Endodermal cell (in vitro differentiated cells): ENCODE measurements at regions not wholly inside any gene's neighbourhood (a gene's known extent, or its start where the extent isn't known, plus 50 kb on each side); places are given as distances from the start of the nearest gene placed in this dataset.
A peak's percentile ranks its signal among the peaks of the same experiment; 100 is the strongest.

Source experiments
- DNase-seq: peaks from one replicate; pipeline ENCODE4 v3.0.0-alpha.2; 2017
- H3K27ac ChIP-seq: 2 replicates; pipeline ENCODE4 v1.5.1; 2013; ENCODE audit warnings: mild to moderate bottlenecking, low read depth, low read length, moderate library complexity
- H3K27me3 ChIP-seq: 2 replicates; pipeline ENCODE4 v1.6.1; 2013; ENCODE audit warnings: mild to moderate bottlenecking, low read length, moderate library complexity; ENCODE audit not compliant: insufficient read depth, control insufficient read depth, poor library complexity, severe bottlenecking
- H3K36me3 ChIP-seq: 2 replicates; pipeline ENCODE4 v1.7.0; 2013; ENCODE audit warnings: mild to moderate bottlenecking, low read length, moderate library complexity; ENCODE audit not compliant: control insufficient read depth, insufficient read depth
- H3K4me1 ChIP-seq: one replicate; pipeline ENCODE4 v1.7.0; 2013; ENCODE audit warnings: low read length; ENCODE audit not compliant: control insufficient read depth, insufficient read depth
- H3K4me3 ChIP-seq: 2 replicates; pipeline ENCODE4 v1.5.1; 2013; ENCODE audit warnings: mild to moderate bottlenecking, low read length, moderate library complexity
- H3K9ac ChIP-seq: 2 replicates; pipeline ENCODE4 v1.6.1; 2013; ENCODE audit warnings: mild to moderate bottlenecking, low read length, moderate library complexity; ENCODE audit not compliant: poor library complexity, severe bottlenecking; ENCODE audit errors: extremely low read depth
- H3K9me3 ChIP-seq: 2 replicates; pipeline ENCODE4 v1.6.1; 2013; ENCODE audit warnings: mild to moderate bottlenecking, low read length, moderate library complexity; ENCODE audit not compliant: control insufficient read depth
- H3K27ac Mint-ChIP-seq: 2 replicates; pipeline ENCODE4 v1.8.0; 2020; ENCODE audit warnings: mixed read lengths
- H3K27me3 Mint-ChIP-seq: 2 replicates; pipeline ENCODE4 v1.8.0; 2021; ENCODE audit warnings: mild to moderate bottlenecking, mixed read lengths; ENCODE audit not compliant: insufficient read depth
- H3K36me3 Mint-ChIP-seq: 2 replicates; pipeline ENCODE4 v1.8.0; 2020; ENCODE audit warnings: low read depth, mixed read lengths
- H3K4me1 Mint-ChIP-seq: 2 replicates; pipeline ENCODE4 v1.8.0; 2020; ENCODE audit warnings: mixed read lengths
- H3K4me3 Mint-ChIP-seq: 2 replicates; pipeline ENCODE4 v1.8.0; 2020; ENCODE audit warnings: mild to moderate bottlenecking, moderate library complexity, mixed read lengths
- H3K9me3 Mint-ChIP-seq: 2 replicates; pipeline ENCODE4 v1.8.0; 2020; ENCODE audit warnings: mild to moderate bottlenecking, mixed read lengths
- WGBS, 2 experiments: methylation state at CpG; one replicate each; pipeline versions ENCODE4 v1.1.5 to v1.1.7; 2013; ENCODE audit warnings: missing lambda C conversion rate in 2 of 2, mixed read lengths in 1 of 2; ENCODE audit not compliant: insufficient coverage in 1 of 2, insufficient read length in 1 of 2; 5-methylcytosine and 5-hydroxymethylcytosine counted together
- TF ChIP-seq, protein P1 (sequence below): fragments of 200-600 bp; sonication (generic); conservative IDR thresholded peaks from 2 replicates; pipeline ENCODE4 v1.5.0; 2021; ENCODE audit warnings: antibody characterized with exemption, mild to moderate bottlenecking

- H3K9me3 Mint-ChIP-seq = no peaks in the 10 kb centered on the region
- H3K27ac Mint-ChIP-seq = no peak overlapping the region
- no peak overlapping the region for H3K9ac ChIP-seq
- no peaks in the 10 kb centered on the region for H3K36me3 Mint-ChIP-seq
- no peak for DNase-seq
- TF ChIP-seq, protein P1, sequence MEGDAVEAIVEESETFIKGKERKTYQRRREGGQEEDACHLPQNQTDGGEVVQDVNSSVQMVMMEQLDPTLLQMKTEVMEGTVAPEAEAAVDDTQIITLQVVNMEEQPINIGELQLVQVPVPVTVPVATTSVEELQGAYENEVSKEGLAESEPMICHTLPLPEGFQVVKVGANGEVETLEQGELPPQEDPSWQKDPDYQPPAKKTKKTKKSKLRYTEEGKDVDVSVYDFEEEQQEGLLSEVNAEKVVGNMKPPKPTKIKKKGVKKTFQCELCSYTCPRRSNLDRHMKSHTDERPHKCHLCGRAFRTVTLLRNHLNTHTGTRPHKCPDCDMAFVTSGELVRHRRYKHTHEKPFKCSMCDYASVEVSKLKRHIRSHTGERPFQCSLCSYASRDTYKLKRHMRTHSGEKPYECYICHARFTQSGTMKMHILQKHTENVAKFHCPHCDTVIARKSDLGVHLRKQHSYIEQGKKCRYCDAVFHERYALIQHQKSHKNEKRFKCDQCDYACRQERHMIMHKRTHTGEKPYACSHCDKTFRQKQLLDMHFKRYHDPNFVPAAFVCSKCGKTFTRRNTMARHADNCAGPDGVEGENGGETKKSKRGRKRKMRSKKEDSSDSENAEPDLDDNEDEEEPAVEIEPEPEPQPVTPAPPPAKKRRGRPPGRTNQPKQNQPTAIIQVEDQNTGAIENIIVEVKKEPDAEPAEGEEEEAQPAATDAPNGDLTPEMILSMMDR = no peak
- H3K4me1 Mint-ChIP-seq = peaks cover 3% of the 10 kb centered on the region
- H3K9me3 ChIP-seq = no peaks in the 10 kb centered on the region
- no peak overlapping the region for H3K27ac ChIP-seq
- no peak overlapping the region for H3K4me3 ChIP-seq
- H3K27me3 Mint-ChIP-seq = peaks cover 3% of the 10 kb centered on the region
- no peaks in the 10 kb centered on the region for H3K4me1 ChIP-seq
- no peaks in the 10 kb centered on the region for H3K36me3 ChIP-seq
- 94 to 100% methylated on average over 1 of the region's 1 CpG for WGBS, 2 experiments
- no peaks in the 10 kb centered on the region for H3K27me3 ChIP-seq
- no peak overlapping the region for H3K4me3 Mint-ChIP-seq
Measured at GRCh38 chr18:42296192-42296591, 341.2 kb downstream of the PIK3C3 start.

- Histone ChIP-seq H3K4me3 (no peak overlapping the region), H3K4me1 (no peaks in the 10 kb centered on the region), H3K9me3 (no peaks in the 10 kb centered on the region), H3K36me3 (no peaks in the 10 kb centered on the region), H3K9ac (no peak overlapping the region), H3K27me3 (no peaks in the 10 kb centered on the region), H3K27ac (no peak overlapping the region)
- H3K27me3 Mint-ChIP-seq = peaks cover 3% of the 10 kb centered on the region
- H3K27ac Mint-ChIP-seq = no peak overlapping the region
- H3K4me1 Mint-ChIP-seq = peaks cover 3% of the 10 kb centered on the region
- DNase-seq = no peak
- H3K9me3 Mint-ChIP-seq = no peaks in the 10 kb centered on the region
- H3K36me3 Mint-ChIP-seq = no peaks in the 10 kb centered on the region
- TF ChIP-seq, protein P1 = no peak
- H3K4me3 Mint-ChIP-seq = no peak overlapping the region
Measured at GRCh38 chr18:42296723-42297122, 341.7 kb downstream of the PIK3C3 start.

GRCh38 chr18:42298759-42299675 lies 344.0 kb downstream of the PIK3C3 start:
- Histone ChIP-seq H3K4me3 (no peak overlapping the region), H3K27ac (no peak overlapping the region), H3K36me3 (no peaks in the 10 kb centered on the region), H3K4me1 (no peaks in the 10 kb centered on the region), H3K9ac (no peak overlapping the region), H3K27me3 (no peaks in the 10 kb centered on the region), H3K9me3 (no peaks in the 10 kb centered on the region)
- Mint-ChIP-seq H3K4me1 (peaks cover 12% of the 10 kb centered on the region), H3K4me3 (no peak overlapping the region), H3K9me3 (no peaks in the 10 kb centered on the region), H3K27me3 (peaks cover 3% of the 10 kb centered on the region), H3K27ac (no peak overlapping the region), H3K36me3 (no peaks in the 10 kb centered on the region)
- WGBS, 2 experiments = 65 to 79% methylated on average over 11 to 15 of the region's 15 CpGs
- peak; percentile 90 for DNase-seq
- TF ChIP-seq, protein P1 = peak; percentile 97
